ENCODE measurements at regions not wholly inside any gene's neighbourhood (a gene's known extent, or its start where the extent isn't known, plus 50 kb on each side); places are given as distances from the start of the nearest gene placed in this dataset.

- Histone ChIP-seq H3K4me1 (ENCODE audit: low read length) (no peaks in the 10 kb centered on the region), H3K4me3 (ENCODE audit: low read length) (no peak overlapping the region), H3K4me2 (ENCODE audit: low read depth, low read length) (no peak overlapping the region), H2AFZ (ENCODE audit: low read length) (no peak overlapping the region), H3K36me3 (replicated peaks; ENCODE audit: insufficient read depth, low read length) (no peaks in the 10 kb centered on the region), H3K27ac (ENCODE audit: low read length) (no peak overlapping the region), H3K27me3 (replicated peaks; ENCODE audit: insufficient read depth, low read length) (no peaks in the 10 kb centered on the region), H3K9ac (ENCODE audit: low read length) (no peak overlapping the region), H3K79me2 (ENCODE audit: low read length) (no peaks in the 10 kb centered on the region), H3F3A (ENCODE audit: insufficient read depth, low read length) (no peaks in the 10 kb centered on the region), H3K9me3 (replicated peaks; ENCODE audit: insufficient read depth, low read length) (no peaks in the 10 kb centered on the region), H3K9me2 (replicated peaks; ENCODE audit: insufficient read depth, low read length) (no peaks in the 10 kb centered on the region), H4K20me1 (ENCODE audit: insufficient read depth, low read length) (no peaks in the 10 kb centered on the region)
- no peak for TF ChIP-seq EZH2 (optimal IDR thresholded peaks at IDR 0.05; ENCODE audit: low read depth, low read length)
- TF ChIP-seq EZH2phosphoT487 (IDR thresholded peaks at IDR 0.05; ENCODE audit: low read length): no peak
- TF ChIP-seq CTCF (IDR thresholded peaks at IDR 0.05; ENCODE audit: low read length): no peak
- DNase-seq: no peak
Observed at GRCh38 chr16:64740261-64740660, 381.6 kb downstream of the CDH11 start.

- H4K20me1 ChIP-seq (ENCODE audit: insufficient read depth, low read length): no peaks in the 10 kb centered on the region
- no peaks in the 10 kb centered on the region for H3K9me2 ChIP-seq (replicated peaks; ENCODE audit: insufficient read depth, low read length)
- no peaks in the 10 kb centered on the region for H3K36me3 ChIP-seq (replicated peaks; ENCODE audit: insufficient read depth, low read length)
- H3K4me2 ChIP-seq (ENCODE audit: low read depth, low read length): no peak overlapping the region
- no peak overlapping the region for H3K4me3 ChIP-seq (ENCODE audit: low read length)
- no peak overlapping the region for H2AFZ ChIP-seq (ENCODE audit: low read length)
- no peaks in the 10 kb centered on the region for H3K4me1 ChIP-seq (ENCODE audit: low read length)
- TF ChIP-seq EZH2 (optimal IDR thresholded peaks at IDR 0.05; ENCODE audit: low read depth, low read length) (no peak), EZH2phosphoT487 (IDR thresholded peaks at IDR 0.05; ENCODE audit: low read length) (no peak), CTCF (IDR thresholded peaks at IDR 0.05; ENCODE audit: low read length) (no peak)
- H3K27ac ChIP-seq (ENCODE audit: low read length): no peak overlapping the region
- H3F3A ChIP-seq (ENCODE audit: insufficient read depth, low read length): no peaks in the 10 kb centered on the region
- no peaks in the 10 kb centered on the region for H3K27me3 ChIP-seq (replicated peaks; ENCODE audit: insufficient read depth, low read length)
- no peak for DNase-seq
- no peaks in the 10 kb centered on the region for H3K79me2 ChIP-seq (ENCODE audit: low read length)
- no peaks in the 10 kb centered on the region for H3K9me3 ChIP-seq (replicated peaks; ENCODE audit: insufficient read depth, low read length)
- no peak overlapping the region for H3K9ac ChIP-seq (ENCODE audit: low read length)
Observed at GRCh38 chr16:64738321-64738960, 383.4 kb downstream of the CDH11 start.

GRCh38 chr16:64736857-64737256, 385.0 kb downstream of the CDH11 start:
- H2AFZ ChIP-seq (ENCODE audit: low read length): no peak overlapping the region
- TF ChIP-seq EZH2 (optimal IDR thresholded peaks at IDR 0.05; ENCODE audit: low read depth, low read length): no peak
- no peak for TF ChIP-seq EZH2phosphoT487 (IDR thresholded peaks at IDR 0.05; ENCODE audit: low read length)
- no peak for TF ChIP-seq CTCF (IDR thresholded peaks at IDR 0.05; ENCODE audit: low read length)
- DNase-seq: no peak
- no peaks in the 10 kb centered on the region for H3K27me3 ChIP-seq (replicated peaks; ENCODE audit: insufficient read depth, low read length)
- H3K9me2 ChIP-seq (replicated peaks; ENCODE audit: insufficient read depth, low read length): no peaks in the 10 kb centered on the region
- H3K4me2 ChIP-seq (ENCODE audit: low read depth, low read length): no peak overlapping the region
- H3K36me3 ChIP-seq (replicated peaks; ENCODE audit: insufficient read depth, low read length): no peaks in the 10 kb centered on the region
- H3K4me1 ChIP-seq (ENCODE audit: low read length): no peaks in the 10 kb centered on the region
- no peak overlapping the region for H3K9ac ChIP-seq (ENCODE audit: low read length)
- H3K9me3 ChIP-seq (replicated peaks; ENCODE audit: insufficient read depth, low read length): no peaks in the 10 kb centered on the region
- H4K20me1 ChIP-seq (ENCODE audit: insufficient read depth, low read length): no peaks in the 10 kb centered on the region
- no peak overlapping the region for H3K4me3 ChIP-seq (ENCODE audit: low read length)
- H3F3A ChIP-seq (ENCODE audit: insufficient read depth, low read length): no peaks in the 10 kb centered on the region
- H3K79me2 ChIP-seq (ENCODE audit: low read length): no peaks in the 10 kb centered on the region
- H3K27ac ChIP-seq (ENCODE audit: low read length): no peak overlapping the region
